ENCODE measurements at regions not wholly inside any gene's neighbourhood (a gene's known extent, or its start where the extent isn't known, plus 50 kb on each side); places are given as distances from the start of the nearest gene placed in this dataset.

GRCh38 chr2:239484571-239485355, 83.9 kb upstream of the HDAC4 start:
- no peaks in the 10 kb centered on the region for H3K27me3 ChIP-seq (ENCODE audit: control insufficient read depth, insufficient read depth, low read length)
- no peak overlapping the region for H3K4me3 ChIP-seq (ENCODE audit: low read depth, low read length)
- no peaks in the 10 kb centered on the region for H3K9me3 ChIP-seq (ENCODE audit: control insufficient read depth, insufficient read depth, low read length)
- DNase-seq (ENCODE audit: low read depth in 4 of 6, low spot score in 6 of 6): no peak
- 95% methylated on average over 22 of the region's 22 CpGs for WGBS (ENCODE audit: insufficient coverage)
- H3K4me1 ChIP-seq (ENCODE audit: control insufficient read depth, insufficient read depth, low read length): peaks cover 19% of the 10 kb centered on the region
- no peak overlapping the region for H3K27ac ChIP-seq (ENCODE audit: low read depth, low read length)
- no peaks in the 10 kb centered on the region for H3K36me3 ChIP-seq (ENCODE audit: control insufficient read depth, insufficient read depth, low read length)

GRCh38 chr2:239482778-239483712, 82.2 kb upstream of the HDAC4 start:
- Histone ChIP-seq H3K4me3 (ENCODE audit: low read depth, low read length) (no peak overlapping the region), H3K9me3 (ENCODE audit: control insufficient read depth, insufficient read depth, low read length) (no peaks in the 10 kb centered on the region), H3K36me3 (ENCODE audit: control insufficient read depth, insufficient read depth, low read length) (no peaks in the 10 kb centered on the region), H3K27me3 (ENCODE audit: control insufficient read depth, insufficient read depth, low read length) (no peaks in the 10 kb centered on the region), H3K4me1 (ENCODE audit: control insufficient read depth, insufficient read depth, low read length) (peaks cover 11% of the 10 kb centered on the region), H3K27ac (ENCODE audit: low read depth, low read length) (no peak overlapping the region)
- peak in 1 of 6 donors; percentile 32 for DNase-seq (ENCODE audit: low read depth in 4 of 6, low spot score in 6 of 6)
- WGBS (ENCODE audit: insufficient coverage): 77% methylated on average over 28 of the region's 38 CpGs

- peaks cover 13% of the 10 kb centered on the region for H3K4me1 ChIP-seq (ENCODE audit: control insufficient read depth, insufficient read depth, low read length)
- no peaks in the 10 kb centered on the region for H3K36me3 ChIP-seq (ENCODE audit: control insufficient read depth, insufficient read depth, low read length)
- H3K4me3 ChIP-seq (ENCODE audit: low read depth, low read length): no peak overlapping the region
- WGBS (ENCODE audit: insufficient coverage): 91% methylated on average over 4 of the region's 5 CpGs
- no peak for DNase-seq (ENCODE audit: low read depth in 4 of 6, low spot score in 6 of 6)
- no peaks in the 10 kb centered on the region for H3K27me3 ChIP-seq (ENCODE audit: control insufficient read depth, insufficient read depth, low read length)
- no peak overlapping the region for H3K27ac ChIP-seq (ENCODE audit: low read depth, low read length)
- no peaks in the 10 kb centered on the region for H3K9me3 ChIP-seq (ENCODE audit: control insufficient read depth, insufficient read depth, low read length)
Observed at GRCh38 chr2:239479471-239479870, 78.7 kb upstream of the HDAC4 start.

GRCh38 chr2:239477591-239477990, 76.8 kb upstream of the HDAC4 start:
- Histone ChIP-seq H3K27ac (ENCODE audit: low read depth, low read length) (no peak overlapping the region), H3K36me3 (ENCODE audit: control insufficient read depth, insufficient read depth, low read length) (no peaks in the 10 kb centered on the region), H3K4me1 (ENCODE audit: control insufficient read depth, insufficient read depth, low read length) (peaks cover 4% of the 10 kb centered on the region), H3K9me3 (ENCODE audit: control insufficient read depth, insufficient read depth, low read length) (no peaks in the 10 kb centered on the region), H3K4me3 (ENCODE audit: low read depth, low read length) (no peak overlapping the region), H3K27me3 (ENCODE audit: control insufficient read depth, insufficient read depth, low read length) (no peaks in the 10 kb centered on the region)
- DNase-seq (ENCODE audit: low read depth in 4 of 6, low spot score in 6 of 6): no peak
- WGBS (ENCODE audit: insufficient coverage): 79% methylated on average over 19 of the region's 19 CpGs

GRCh38 chr2:239476757-239477585, 76.2 kb upstream of the HDAC4 start:
- WGBS (ENCODE audit: insufficient coverage): 90% methylated on average over 20 of the region's 25 CpGs
- DNase-seq (ENCODE audit: low read depth in 4 of 6, low spot score in 6 of 6): no peak
- H3K4me1 ChIP-seq (ENCODE audit: control insufficient read depth, insufficient read depth, low read length): peaks cover 4% of the 10 kb centered on the region
- no peak overlapping the region for H3K4me3 ChIP-seq (ENCODE audit: low read depth, low read length)
- H3K36me3 ChIP-seq (ENCODE audit: control insufficient read depth, insufficient read depth, low read length): no peaks in the 10 kb centered on the region
- H3K27me3 ChIP-seq (ENCODE audit: control insufficient read depth, insufficient read depth, low read length): no peaks in the 10 kb centered on the region
- no peak overlapping the region for H3K27ac ChIP-seq (ENCODE audit: low read depth, low read length)
- H3K9me3 ChIP-seq (ENCODE audit: control insufficient read depth, insufficient read depth, low read length): no peaks in the 10 kb centered on the region

GRCh38 chr2:239476029-239476756, 75.4 kb upstream of the HDAC4 start:
- DNase-seq (ENCODE audit: low read depth in 4 of 6, low spot score in 6 of 6): no peak
- Histone ChIP-seq H3K36me3 (ENCODE audit: control insufficient read depth, insufficient read depth, low read length) (no peaks in the 10 kb centered on the region), H3K4me3 (ENCODE audit: low read depth, low read length) (no peak overlapping the region), H3K27me3 (ENCODE audit: control insufficient read depth, insufficient read depth, low read length) (no peaks in the 10 kb centered on the region), H3K4me1 (ENCODE audit: control insufficient read depth, insufficient read depth, low read length) (peaks cover 4% of the 10 kb centered on the region), H3K27ac (ENCODE audit: low read depth, low read length) (no peak overlapping the region), H3K9me3 (ENCODE audit: control insufficient read depth, insufficient read depth, low read length) (no peaks in the 10 kb centered on the region)
- WGBS (ENCODE audit: insufficient coverage): 91% methylated on average over 14 of the region's 14 CpGs

- no peaks in the 10 kb centered on the region for H3K36me3 ChIP-seq (ENCODE audit: control insufficient read depth, insufficient read depth, low read length)
- no peak for DNase-seq (ENCODE audit: low read depth in 4 of 6, low spot score in 6 of 6)
- H3K9me3 ChIP-seq (ENCODE audit: control insufficient read depth, insufficient read depth, low read length): no peaks in the 10 kb centered on the region
- 93% methylated on average over 13 of the region's 13 CpGs for WGBS (ENCODE audit: insufficient coverage)
- peaks cover 4% of the 10 kb centered on the region for H3K4me1 ChIP-seq (ENCODE audit: control insufficient read depth, insufficient read depth, low read length)
- no peak overlapping the region for H3K27ac ChIP-seq (ENCODE audit: low read depth, low read length)
- no peak overlapping the region for H3K4me3 ChIP-seq (ENCODE audit: low read depth, low read length)
- no peaks in the 10 kb centered on the region for H3K27me3 ChIP-seq (ENCODE audit: control insufficient read depth, insufficient read depth, low read length)
Observed at GRCh38 chr2:239475161-239476028, 74.6 kb upstream of the HDAC4 start.

- Histone ChIP-seq H3K27me3 (ENCODE audit: control insufficient read depth, insufficient read depth, low read length) (no peaks in the 10 kb centered on the region), H3K4me1 (ENCODE audit: control insufficient read depth, insufficient read depth, low read length) (peaks cover 4% of the 10 kb centered on the region), H3K9me3 (ENCODE audit: control insufficient read depth, insufficient read depth, low read length) (no peaks in the 10 kb centered on the region), H3K36me3 (ENCODE audit: control insufficient read depth, insufficient read depth, low read length) (no peaks in the 10 kb centered on the region), H3K4me3 (ENCODE audit: low read depth, low read length) (no peak overlapping the region), H3K27ac (ENCODE audit: low read depth, low read length) (no peak overlapping the region)
- WGBS (ENCODE audit: insufficient coverage): 95% methylated on average over 6 of the region's 8 CpGs
- no peak for DNase-seq (ENCODE audit: low read depth in 4 of 6, low spot score in 6 of 6)
Observed at GRCh38 chr2:239473211-239473805, 72.5 kb upstream of the HDAC4 start.

All from spinal cord (tissue), 9 donors.